Myocyte (in vitro differentiated cells): ENCODE measurements at regions not wholly inside any gene's neighbourhood (a gene's known extent, or its start where the extent isn't known, plus 50 kb on each side); places are given as distances from the start of the nearest gene placed in this dataset.
"Not testable (repeated sequence)": the region's sequence is repeated elsewhere in the genome, so short reads cannot be mapped to it uniquely, and the experiment has no call there.

Experiments used
- DNase-seq: peaks from one replicate; pipeline ENCODE4 v3.0.0-alpha.2; 2012; ENCODE audit warnings: low read depth

DNA sequence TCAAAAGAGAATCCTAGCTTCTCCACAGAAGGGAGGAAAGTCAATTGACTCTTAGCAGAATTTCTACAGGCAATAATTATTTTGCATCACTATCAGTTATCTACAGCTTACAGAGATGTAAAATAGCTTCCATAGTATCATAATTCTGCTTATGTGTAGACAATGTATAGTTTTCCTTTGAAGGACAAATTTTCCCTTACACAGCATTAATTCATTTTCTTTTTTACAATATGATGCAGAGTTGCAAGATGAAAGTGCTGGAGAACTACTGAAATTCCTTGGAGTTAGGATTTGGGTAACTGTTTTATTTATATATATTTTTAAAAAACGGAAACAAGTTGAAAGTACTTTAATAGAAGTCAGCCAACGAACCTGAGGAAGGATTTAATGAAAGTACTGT lies 111.0 kb upstream of the CPHXL start:
- no peak for DNase-seq

DNA sequence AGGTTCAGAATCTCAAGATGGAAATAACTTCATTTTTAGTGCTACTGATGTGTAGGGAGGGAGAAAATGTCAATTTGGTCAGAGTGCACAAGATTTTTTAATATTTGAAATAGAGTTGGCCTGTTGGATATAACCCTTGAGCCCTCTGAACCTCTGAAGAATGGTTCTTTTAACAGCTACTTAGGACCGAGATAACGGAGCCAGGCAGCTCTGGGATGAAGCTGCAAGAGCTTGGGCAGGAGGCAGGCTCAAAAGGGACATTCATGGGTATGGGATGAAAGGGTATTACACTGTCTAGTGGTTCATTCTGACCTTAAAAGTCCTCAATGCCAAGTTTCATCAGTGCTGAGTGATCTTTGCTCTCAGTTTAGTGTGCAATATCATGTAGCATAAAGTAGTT lies 111.4 kb upstream of the CPHXL start:
- DNase-seq: no peak

DNA sequence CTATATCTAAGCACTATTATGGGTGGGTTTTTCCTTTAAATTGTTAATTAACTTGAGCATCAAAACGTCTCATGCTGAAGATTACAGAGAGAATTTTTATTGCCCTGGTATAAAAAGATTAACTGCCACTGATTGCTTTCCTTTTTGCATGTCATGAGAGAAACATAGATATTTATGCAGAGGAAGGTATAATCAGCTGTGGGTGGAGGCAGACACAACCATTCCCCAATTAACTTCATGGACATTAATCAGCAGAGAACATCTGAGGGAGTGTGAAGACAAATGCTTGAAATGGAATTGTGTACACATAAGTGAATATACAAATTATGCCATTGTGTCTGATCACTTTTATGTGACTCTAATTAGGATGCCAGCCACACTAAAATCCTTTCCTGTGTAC lies 115.2 kb upstream of the CPHXL start:
- no peak for DNase-seq

DNA sequence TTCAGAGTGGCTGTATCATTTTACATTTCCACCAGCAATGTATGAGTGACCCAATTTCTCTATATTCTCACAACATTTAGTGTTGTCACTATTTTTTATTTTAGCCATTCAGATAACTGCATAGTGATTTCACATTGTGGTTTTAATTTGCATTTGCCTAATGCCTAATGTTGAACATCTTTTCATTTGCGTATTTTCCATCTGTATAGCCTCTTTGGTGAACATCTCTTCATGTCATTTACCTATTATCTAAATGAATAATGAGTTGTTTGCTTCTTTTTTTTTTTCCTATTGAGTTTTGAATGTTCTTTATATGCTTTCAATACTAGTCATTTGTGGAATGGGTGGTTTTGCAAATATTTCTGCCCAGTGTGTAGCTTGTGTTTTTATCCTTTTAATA lies 120.9 kb upstream of the CPHXL start:
- DNase-seq: no peak

DNA sequence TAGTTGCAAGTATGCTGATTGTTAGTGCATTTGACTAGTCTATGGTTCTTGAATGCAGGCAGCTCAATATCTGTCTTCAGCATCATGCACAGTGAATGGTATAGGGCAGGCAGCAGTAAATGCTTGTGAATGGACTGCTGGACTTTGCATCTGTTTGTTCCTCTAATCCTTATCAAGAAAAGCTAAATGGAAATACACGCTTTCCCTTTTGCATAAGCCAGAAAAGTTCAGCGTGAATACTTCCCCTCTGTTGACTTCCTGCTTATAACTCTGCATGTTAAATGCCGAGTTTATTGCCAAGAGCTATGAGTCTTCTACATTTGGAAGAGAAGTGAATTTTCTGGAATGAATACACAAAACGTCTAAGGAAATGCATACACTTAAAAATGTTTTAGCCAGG lies 127.9 kb upstream of the CPHXL start:
- DNase-seq: no peak

DNA sequence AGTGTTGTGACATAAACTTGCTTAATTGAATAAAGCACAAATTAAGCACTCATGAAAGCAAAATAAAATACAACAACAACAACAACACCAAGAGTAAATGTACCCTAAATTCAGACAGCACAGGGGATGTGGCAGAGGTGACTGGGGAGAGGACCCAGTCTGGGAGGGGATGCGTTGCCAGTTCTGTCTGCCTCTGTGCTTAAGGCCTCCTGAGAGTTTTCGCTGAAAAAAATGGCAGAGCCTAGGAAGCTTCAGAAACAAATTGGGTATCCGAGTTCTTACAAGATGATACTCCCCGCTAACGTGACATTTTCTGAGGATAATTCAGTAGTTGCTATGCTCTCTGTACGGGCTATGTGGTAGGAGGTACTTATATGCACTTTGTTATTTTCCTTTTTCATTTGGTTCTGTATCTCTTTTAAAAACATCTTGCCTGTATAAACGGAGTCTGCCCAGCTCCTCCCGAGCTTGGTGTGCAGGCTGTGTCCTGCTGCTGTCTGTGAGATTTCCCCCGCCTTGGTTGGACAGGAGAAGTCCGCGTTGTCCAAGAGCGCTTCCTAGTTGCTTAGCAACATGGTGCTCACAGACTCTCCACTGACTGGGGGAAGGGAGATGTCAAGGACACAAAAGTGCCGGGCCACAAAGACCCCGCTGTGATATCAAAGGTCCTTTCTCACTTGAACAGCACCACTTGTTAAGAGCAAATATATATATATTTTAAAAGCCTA lies 134.2 kb upstream of the CPHXL start:
- peak; percentile 47 for DNase-seq

DNA sequence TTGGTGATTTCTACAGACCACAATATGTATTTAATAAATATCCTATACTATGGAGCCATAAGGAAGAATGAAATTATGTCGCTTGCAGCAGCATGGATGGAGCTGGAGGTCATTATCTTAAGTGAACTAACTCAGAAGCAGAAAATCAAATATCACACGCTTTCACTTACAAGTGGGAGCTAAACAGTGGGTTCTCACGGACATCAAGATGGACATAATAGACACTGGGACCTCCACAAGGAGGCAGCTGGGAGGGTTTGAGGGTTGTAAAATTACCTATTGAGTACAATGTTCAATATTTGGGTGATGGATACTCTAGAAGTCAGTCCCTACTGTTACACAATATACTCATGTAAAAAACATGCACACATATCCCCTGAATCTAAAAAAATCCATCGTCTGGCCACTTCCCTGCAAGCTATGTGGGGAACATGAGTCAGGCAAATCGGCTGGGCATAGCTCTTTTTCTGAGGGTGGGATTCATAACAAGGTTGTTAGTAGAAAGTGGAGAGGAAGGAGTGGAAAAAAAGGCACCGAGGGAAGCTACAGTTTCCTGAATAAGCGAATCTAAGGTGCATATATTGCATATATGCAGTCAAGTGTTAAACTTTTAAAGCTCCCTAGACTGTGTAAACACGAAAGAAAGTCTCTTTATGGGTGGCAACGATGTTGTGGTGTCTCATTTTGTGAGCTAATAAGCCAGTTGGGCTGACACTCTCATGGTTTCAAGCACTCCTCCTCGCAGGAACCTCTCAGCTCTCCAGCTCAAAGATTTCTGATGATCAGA lies 135.2 kb upstream of the CPHXL start:
- DNase-seq: peak; percentile 0

DNA sequence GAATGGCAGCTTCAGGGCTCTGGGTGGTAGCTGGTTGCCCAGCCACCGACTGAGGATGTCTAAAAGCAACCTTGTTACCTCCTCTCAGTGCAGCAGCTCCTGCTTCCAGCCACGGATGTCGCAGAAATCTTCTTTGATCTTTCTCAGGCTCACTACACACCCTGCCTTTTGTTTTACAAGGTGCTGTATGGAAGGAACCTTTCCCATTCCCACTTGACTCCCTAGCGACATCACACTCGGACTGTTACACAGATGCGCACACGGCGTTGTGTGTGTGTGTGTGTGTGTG lies 135.8 kb upstream of the CPHXL start:
- DNase-seq: no peak

DNA sequence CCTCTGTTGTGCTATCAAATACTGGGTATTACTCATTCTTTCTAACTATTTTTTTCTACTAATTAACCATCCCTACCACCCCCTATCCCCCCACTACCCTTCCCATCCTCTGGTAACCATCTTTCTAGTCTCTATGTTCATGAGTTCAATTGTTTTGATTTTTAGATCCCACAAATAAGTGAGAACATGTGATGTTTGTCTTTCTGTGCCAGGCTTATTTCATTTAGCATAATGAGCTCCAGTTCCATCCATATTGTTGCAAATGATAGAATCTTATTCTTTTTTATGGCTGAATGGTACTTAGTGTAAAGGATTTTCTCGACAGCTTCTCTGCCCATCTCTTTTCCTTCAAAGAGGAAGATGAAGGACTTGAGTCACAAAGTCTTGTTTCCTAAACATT lies 138.0 kb upstream of the CPHXL start:
- DNase-seq: no peak

GRCh38 chr16:75865736-75866135 lies 139.4 kb upstream of the CPHXL start:
- no peak for DNase-seq

- DNase-seq: no peak
Measured at GRCh38 chr16:75868636-75869632, 142.6 kb upstream of the CPHXL start.

DNA sequence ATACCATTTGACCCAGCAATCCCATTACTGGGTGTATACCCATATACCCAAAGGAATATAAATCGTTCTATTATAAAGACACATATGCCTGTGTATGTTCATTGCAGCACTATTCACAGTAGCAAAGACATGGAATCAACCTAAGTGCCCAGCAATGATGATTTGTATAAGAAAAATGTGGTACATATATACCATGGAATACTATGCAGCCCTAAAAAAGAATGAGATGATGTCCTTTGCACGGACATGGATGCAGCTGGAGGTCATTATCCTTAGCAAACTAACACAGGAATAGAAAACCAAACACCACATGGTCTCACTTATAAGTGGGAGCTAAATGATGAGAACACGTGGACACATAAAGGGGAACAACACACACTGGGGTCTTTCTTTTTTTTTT lies 155.0 kb upstream of the CPHXL start:
- DNase-seq: not testable (repeated sequence)

DNA sequence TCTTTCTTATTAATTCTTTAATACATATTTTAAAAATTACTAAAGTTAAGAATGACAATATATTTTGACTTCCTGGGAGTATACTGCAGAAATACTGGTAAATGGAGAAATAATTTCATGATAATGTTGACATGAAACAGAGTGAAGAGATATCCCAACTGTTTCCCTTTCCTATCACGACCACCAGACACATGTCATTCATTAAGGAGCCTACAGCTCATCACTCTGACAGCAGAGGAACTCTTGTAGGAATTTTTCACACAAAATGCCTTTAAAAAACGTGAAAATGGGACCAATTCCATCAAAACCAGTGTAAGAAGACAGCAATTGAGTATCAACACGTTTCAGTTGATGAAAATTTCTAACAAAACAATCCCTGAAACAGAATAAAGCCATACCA lies 172.9 kb upstream of the CPHXL start:
- no peak for DNase-seq

- DNase-seq: peak; percentile 86
Measured at GRCh38 chr16:75908331-75909117, 182.2 kb upstream of the CPHXL start.

GRCh38 chr16:75909746-75910145 lies 183.5 kb upstream of the CPHXL start:
- DNase-seq: no peak

GRCh38 chr16:75911896-75912295 lies 185.6 kb upstream of the CPHXL start:
- DNase-seq: no peak

- DNase-seq: no peak
Measured at GRCh38 chr16:75913958-75914357, 187.7 kb upstream of the CPHXL start.

- no peak for DNase-seq
Measured at GRCh38 chr16:75916451-75916850, 190.2 kb upstream of the CPHXL start.

DNA sequence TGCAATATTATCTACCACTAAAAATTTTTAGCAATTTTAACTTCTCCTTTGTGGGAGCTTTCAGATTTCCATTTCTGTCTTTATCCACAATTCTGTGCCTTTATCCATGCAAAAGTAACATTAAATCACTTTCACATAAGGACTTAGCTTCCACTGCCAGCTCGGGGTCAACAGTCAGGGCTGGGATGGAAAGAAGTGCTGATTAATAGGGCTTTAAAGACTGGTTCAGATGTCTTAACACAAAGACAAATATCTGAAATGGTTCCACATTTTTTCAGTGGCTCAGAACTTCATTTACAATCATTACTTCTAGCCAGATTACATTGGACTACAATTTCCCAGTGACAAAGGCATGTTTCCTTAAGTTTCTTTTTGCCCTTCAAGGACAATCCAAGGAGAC lies 191.8 kb upstream of the CPHXL start:
- no peak for DNase-seq

DNA sequence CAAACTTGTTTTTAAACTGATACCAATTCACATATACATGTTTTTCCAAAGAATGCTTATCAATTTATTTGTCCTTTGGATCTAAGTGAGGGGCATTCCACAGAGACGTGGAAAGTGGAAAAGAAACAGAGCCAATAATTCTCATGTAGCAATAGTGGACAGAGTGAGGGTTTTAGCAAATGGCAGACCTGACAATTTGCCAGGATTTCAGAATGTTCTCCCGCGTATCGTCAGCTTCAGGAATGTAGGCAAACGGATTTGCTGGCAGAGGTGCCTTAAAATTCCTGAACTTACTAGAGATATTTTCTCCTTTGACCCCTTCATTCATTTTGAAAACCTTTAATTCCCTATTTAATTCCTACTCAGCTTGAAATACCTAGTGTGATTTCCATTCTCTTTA lies 193.4 kb upstream of the CPHXL start:
- DNase-seq: peak; percentile 41

GRCh38 chr16:75921281-75921680 lies 195.0 kb upstream of the CPHXL start:
- no peak for DNase-seq
